H1 (cell line): ENCODE measurements at regions not wholly inside any gene's neighbourhood (a gene's known extent, or its start where the extent isn't known, plus 50 kb on each side); places are given as distances from the start of the nearest gene placed in this dataset.

Experiments used
- CTCF ChIA-PET: fragments of 300-600 bp; sonication (Branson Sonifier 250); formaldehyde crosslinking; loops from one replicate; lab custom pipeline; 2021; ENCODE audit not compliant: partially characterized antibody; lab: Charles Lee
- POLR2A ChIA-PET: fragments of 300-600 bp; sonication (Branson Sonifier 250); formaldehyde crosslinking; loops from one replicate; lab custom pipeline; 2021; ENCODE audit warnings: inconsistent platforms; ENCODE audit not compliant: partially characterized antibody; lab: Charles Lee
- DNase-seq, 2 experiments: peaks; one replicate each; pipeline versions ENCODE4 v3.0.0 to v3.0.0-alpha.2; 2010 to 2022; ENCODE audit warnings: low spot score in 2 of 2, low read depth in 1 of 2, mixed read lengths in 1 of 2
- FAIRE-seq: peaks from 2 replicates; lab custom pipeline; 2011; peaks lifted over from hg19 to GRCh38; lab: Jason Lieb, UNC
- H2AFZ ChIP-seq: 2 replicates; pipeline ENCODE4 v1.8.1; 2012; ENCODE audit warnings: low read length, inconsistent platforms
- H2AK5ac ChIP-seq: 2 replicates; pipeline ENCODE4 v1.6.1; 2013; ENCODE audit warnings: low read depth, low read length
- H2BK120ac ChIP-seq: replicated peaks from 2 replicates; pipeline ENCODE3; 2013; ENCODE audit warnings: low read depth, low read length, inconsistent platforms
- H2BK12ac ChIP-seq: 2 replicates; pipeline ENCODE4 v1.6.1; 2013; ENCODE audit warnings: low read depth, low read length
- H2BK15ac ChIP-seq: 2 replicates; pipeline ENCODE4 v1.6.1; 2013; ENCODE audit warnings: low read length
- H2BK20ac ChIP-seq: 2 replicates; pipeline ENCODE4 v1.6.1; 2013; ENCODE audit warnings: low read length
- H2BK5ac ChIP-seq: 2 replicates; pipeline ENCODE4 v1.6.1; 2013; ENCODE audit warnings: low read depth, low read length
- H3K14ac ChIP-seq: 2 replicates; pipeline ENCODE4 v1.6.1; 2013; ENCODE audit warnings: inconsistent platforms; ENCODE audit not compliant: insufficient read length
- H3K18ac ChIP-seq: 2 replicates; pipeline ENCODE4 v1.6.1; 2013; ENCODE audit warnings: low read length; ENCODE audit errors: extremely low read depth
- H3K23ac ChIP-seq: 2 replicates; pipeline ENCODE4 v1.6.1; 2013; ENCODE audit warnings: inconsistent platforms; ENCODE audit not compliant: insufficient read length
- H3K23me2 ChIP-seq: 2 replicates; pipeline ENCODE4 v1.6.1; 2013; ENCODE audit warnings: low read depth, low read length
- H3K27ac ChIP-seq: 2 replicates; pipeline ENCODE4 v1.6.1; 2011; ENCODE audit warnings: low read depth, low read length, inconsistent platforms
- H3K27me3 ChIP-seq, 4 experiments: replicated peaks in 1 of 4; 1 replicate in 1 of 4; 2 replicates in 3 of 4; pipeline versions ENCODE4 v1.6.1 to v1.8.1; 2011 to 2013; ENCODE audit warnings: low read length in 3 of 4, mild to moderate bottlenecking in 3 of 4, inconsistent platforms in 2 of 4, mixed read lengths in 2 of 4, moderate library complexity in 1 of 4; ENCODE audit not compliant: control insufficient read depth in 3 of 4, insufficient read depth in 3 of 4; ENCODE audit errors: extremely low read depth in 1 of 4
- H3K36me3 ChIP-seq, 4 experiments: 2 replicates each; pipeline versions ENCODE4 v1.6.1 to v1.8.1; 2011 to 2013; ENCODE audit warnings: mild to moderate bottlenecking in 4 of 4, low read length in 3 of 4, moderate library complexity in 2 of 4, control low read depth in 1 of 4, inconsistent platforms in 1 of 4; ENCODE audit not compliant: insufficient read depth in 4 of 4, control insufficient read depth in 2 of 4
- H3K4ac ChIP-seq: replicated peaks from 2 replicates; pipeline ENCODE3; 2013; ENCODE audit warnings: low read length, low read depth, mixed read lengths, inconsistent platforms; ENCODE audit not compliant: insufficient read length
- H3K4me1 ChIP-seq, 4 experiments: replicated peaks in 1 of 4; 1 replicate in 1 of 4; 2 replicates in 3 of 4; pipeline versions ENCODE4 v1.6.1 to v1.8.1; 2011 to 2013; ENCODE audit warnings: low read length in 3 of 4, inconsistent platforms in 2 of 4, mixed read lengths in 1 of 4; ENCODE audit not compliant: insufficient read depth in 4 of 4, control insufficient read depth in 3 of 4
- H3K4me2 ChIP-seq, 2 experiments: 2 replicates each; pipeline versions ENCODE4 v1.6.1 to v1.8.1; 2011 to 2013; ENCODE audit warnings: low read depth in 2 of 2, low read length in 2 of 2, control low read depth in 1 of 2, inconsistent platforms in 1 of 2, mild to moderate bottlenecking in 1 of 2; ENCODE audit not compliant: insufficient read depth in 1 of 2
- H3K4me3 ChIP-seq, 4 experiments: fragments of 200-600, 300-600 bp in 1 of 4; sonication (generic), shearing (Covaris generic), sonication (Bioruptor Twin) in 1 of 4; 2 replicates each; pipeline versions ENCODE4 v1.5.1 to v1.8.1; 2011 to 2016; ENCODE audit warnings: low read length in 4 of 4, low read depth in 3 of 4, control low read depth in 2 of 4, inconsistent platforms in 2 of 4, mild to moderate bottlenecking in 2 of 4, mixed read lengths in 1 of 4, moderate library complexity in 1 of 4; ENCODE audit not compliant: insufficient read depth in 2 of 4; ENCODE audit errors: extremely low read depth in 1 of 4
- H3K56ac ChIP-seq: replicated peaks from 2 replicates; pipeline ENCODE3; 2013; ENCODE audit warnings: low read depth, mild to moderate bottlenecking, mixed read lengths, low read length, inconsistent platforms; ENCODE audit not compliant: insufficient read length
- H3K79me1 ChIP-seq: 2 replicates; pipeline ENCODE4 v1.6.1; 2013; ENCODE audit warnings: low read depth, low read length, control low read depth
- H3K79me2 ChIP-seq, 2 experiments: 2 replicates each; pipeline versions ENCODE4 v1.6.1 to v1.8.1; 2012 to 2013; ENCODE audit warnings: low read length in 2 of 2, mild to moderate bottlenecking in 2 of 2, inconsistent platforms in 1 of 2; ENCODE audit not compliant: insufficient read depth in 2 of 2, control insufficient read depth in 1 of 2
- H3K9ac ChIP-seq, 4 experiments: replicated peaks in 1 of 4; 1 replicate in 1 of 4; 2 replicates in 3 of 4; pipeline versions ENCODE4 v1.6.1 to v1.8.1; 2011 to 2013; ENCODE audit warnings: low read depth in 3 of 4, low read length in 3 of 4, control low read depth in 2 of 4, mild to moderate bottlenecking in 2 of 4, moderate library complexity in 2 of 4, inconsistent platforms in 1 of 4; ENCODE audit errors: extremely low read depth in 1 of 4
- H3K9me3 ChIP-seq, 2 experiments: 2 replicates each; pipeline versions ENCODE4 v1.6.1 to v1.8.1; 2012 to 2013; ENCODE audit warnings: mild to moderate bottlenecking in 2 of 2, moderate library complexity in 2 of 2, control low read depth in 1 of 2, inconsistent platforms in 1 of 2, low read depth in 1 of 2, low read length in 1 of 2, mixed read lengths in 1 of 2; ENCODE audit not compliant: insufficient read depth in 2 of 2
- H4K20me1 ChIP-seq, 2 experiments: replicated peaks in 1 of 2; 2 replicates each; pipeline versions ENCODE3 to v1.8.1; 2011 to 2013; ENCODE audit warnings: inconsistent platforms in 2 of 2, low read length in 2 of 2, mild to moderate bottlenecking in 1 of 2; ENCODE audit not compliant: insufficient read depth in 2 of 2, control insufficient read depth in 1 of 2
- H4K5ac ChIP-seq: 2 replicates; pipeline ENCODE4 v1.6.1; 2013; ENCODE audit warnings: low read length, low read depth, mixed read lengths, inconsistent platforms; ENCODE audit not compliant: insufficient read length
- H4K8ac ChIP-seq: 2 replicates; pipeline ENCODE4 v1.8.0; 2013; ENCODE audit warnings: mild to moderate bottlenecking, moderate library complexity, low read length, inconsistent platforms; ENCODE audit not compliant: insufficient read depth; ENCODE audit errors: extremely low read depth
- H4K91ac ChIP-seq: replicated peaks from 2 replicates; pipeline ENCODE3; 2013; ENCODE audit warnings: low read length, mixed read lengths, inconsistent platforms; ENCODE audit not compliant: insufficient read length
- CHD1 ChIP-seq: IDR thresholded peaks from 2 replicates; pipeline ENCODE4 v1.6.1; 2012; ENCODE audit warnings: low read depth, low read length, improper control_type of control experiment
- EGR1 ChIP-seq: IDR thresholded peaks from 2 replicates; pipeline ENCODE4 v1.6.1; 2011; ENCODE audit warnings: low read depth, low read length, borderline replicate concordance
- EZH2 ChIP-seq: fragments of 200-600 bp; sonication (generic); IDR thresholded peaks from 2 replicates; pipeline ENCODE4 v1.7.1; 2012; ENCODE audit warnings: low read depth, mild to moderate bottlenecking, moderate library complexity, low read length, inconsistent platforms; ENCODE audit not compliant: severe bottlenecking
- FOSL1 ChIP-seq: IDR thresholded peaks from 2 replicates; pipeline ENCODE4 v1.6.1; 2011; ENCODE audit warnings: mild to moderate bottlenecking, low read depth, low read length, moderate library complexity; ENCODE audit not compliant: insufficient read depth
- GTF2F1 ChIP-seq: IDR thresholded peaks from 2 replicates; pipeline ENCODE4 v1.6.1; 2012; ENCODE audit warnings: low read depth, low read length, improper control_type of control experiment, borderline replicate concordance
- JUND ChIP-seq: IDR thresholded peaks from 2 replicates; pipeline ENCODE4 v1.6.1; 2011; ENCODE audit warnings: mild to moderate bottlenecking, improper control_type of control experiment, low read length
- RBBP5 ChIP-seq: IDR thresholded peaks from 2 replicates; pipeline ENCODE4 v1.7.1; 2012; ENCODE audit warnings: low read depth, mild to moderate bottlenecking, inconsistent platforms, low read length, moderate library complexity, borderline replicate concordance
- RFX5 ChIP-seq: IDR thresholded peaks from 2 replicates; pipeline ENCODE4 v1.6.1; 2011; ENCODE audit warnings: low read depth, low read length, improper control_type of control experiment, borderline replicate concordance
- YY1 ChIP-seq: IDR thresholded peaks from 2 replicates; pipeline ENCODE4 v1.6.1; 2011; ENCODE audit warnings: low read depth, mild to moderate bottlenecking, low read length
- WGBS, 2 experiments: shearing (Covaris generic) in 1 of 2; methylation state at CpG; one replicate each; pipeline versions ENCODE4 v1.1.6 to v1.1.7; 2013 to 2015; ENCODE audit warnings: low lambda C conversion rate in 2 of 2, mixed read lengths in 2 of 2, inconsistent platforms in 1 of 2, low coverage in 1 of 2, missing lambda C conversion rate in 1 of 2; ENCODE audit not compliant: insufficient replicate concordance in 2 of 2, insufficient coverage in 1 of 2, insufficient read length in 1 of 2; ENCODE audit errors: extremely low coverage in 1 of 2, missing lambda C conversion rate in 1 of 2; 5-methylcytosine and 5-hydroxymethylcytosine counted together

GRCh38 chr12:98352218-98352811, 163.1 kb upstream of the TMPO start:
- no peak overlapping the region for H4K5ac ChIP-seq
- H3K27ac ChIP-seq = no peak overlapping the region
- no peaks in the 10 kb centered on the region for H3K36me3 ChIP-seq
- H2BK120ac ChIP-seq = no peak overlapping the region
- H3K56ac ChIP-seq = no peak overlapping the region
- no peak overlapping the region for H2AK5ac ChIP-seq
- H3K79me1 ChIP-seq = no peaks in the 10 kb centered on the region
- H3K4me3 ChIP-seq = no peak overlapping the region
- no peaks in the 10 kb centered on the region for H4K20me1 ChIP-seq
- TF ChIP-seq EZH2 (no peak), RFX5 (no peak), JUND (no peak), YY1 (no peak), EGR1 (no peak), RBBP5 (no peak), FOSL1 (no peak), CHD1 (no peak), GTF2F1 (no peak)
- FAIRE-seq = no peak
- no peak overlapping the region for H2BK15ac ChIP-seq
- H3K79me2 ChIP-seq = no peaks in the 10 kb centered on the region
- no peak overlapping the region for H2BK12ac ChIP-seq
- whole genome bisulfite sequencing, 2 experiments = 89% methylated on average over 4 of the region's 4 CpGs; no CpG with 5 or more reads in 1 of the 2 experiments
- POLR2A ChIA-PET = interaction anchor here (0.6 to 0.9 kb wide), 2 partner anchors 61 to 144 kb away, joined by 3 read pairs; no protein-coding TSS in a partner anchor
- no peak overlapping the region for H4K91ac ChIP-seq
- H3K4ac ChIP-seq = no peak overlapping the region
- no peak overlapping the region for H4K8ac ChIP-seq
- no peak overlapping the region for H3K9ac ChIP-seq
- H3K23ac ChIP-seq = no peak overlapping the region
- CTCF ChIA-PET = interaction anchor here (1.1 kb wide), 1 partner anchor 22 kb away, joined by 3 read pairs; no protein-coding TSS in a partner anchor
- peak in 1 of 2 experiments; percentile 33 for DNase-seq
- no peaks in the 10 kb centered on the region for H3K9me3 ChIP-seq
- H3K4me2 ChIP-seq = no peak overlapping the region
- no peaks in the 10 kb centered on the region for H3K27me3 ChIP-seq
- no peaks in the 10 kb centered on the region for H3K23me2 ChIP-seq
- no peaks in the 10 kb centered on the region for H3K4me1 ChIP-seq
- no peak overlapping the region for H2BK20ac ChIP-seq
- H3K14ac ChIP-seq = no peak overlapping the region
- no peak overlapping the region for H2BK5ac ChIP-seq
- no peak overlapping the region for H3K18ac ChIP-seq
- no peak overlapping the region for H2AFZ ChIP-seq
